SH-SY5Y (cell line): ENCODE measurements at regions not wholly inside any gene's neighbourhood (a gene's known extent, or its start where the extent isn't known, plus 50 kb on each side); places are given as distances from the start of the nearest gene placed in this dataset.

Experiments used
- GATA2 ChIP-seq: IDR thresholded peaks from 2 replicates; pipeline ENCODE4 v1.6.1; 2011; ENCODE audit warnings: mild to moderate bottlenecking, low read depth, low read length
- GATA3 ChIP-seq: IDR thresholded peaks from 2 replicates; pipeline ENCODE4 v1.6.1; 2011; ENCODE audit warnings: low read depth, mild to moderate bottlenecking, low read length, moderate library complexity

DNA sequence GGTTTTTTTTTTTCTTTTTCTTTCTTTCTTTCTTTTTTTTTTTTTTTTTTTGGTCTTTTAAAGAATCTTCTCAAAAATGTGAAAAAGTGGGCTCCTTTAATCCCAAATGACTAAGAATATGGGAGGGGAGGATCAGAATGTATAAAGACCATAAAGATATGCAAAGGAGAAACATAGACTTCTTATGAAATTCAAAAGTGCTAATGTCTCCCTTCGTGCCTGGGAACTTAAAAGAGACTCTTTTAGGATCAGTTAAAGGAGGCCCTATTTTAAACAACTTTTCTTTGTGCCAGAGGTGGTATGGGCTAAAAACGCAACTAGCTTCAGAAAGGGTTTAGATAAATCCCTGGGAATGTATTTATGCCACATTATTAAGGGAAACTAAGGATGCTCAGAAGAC lies 54.2 kb upstream of the KAZN start:
- TF ChIP-seq GATA2 (no peak), GATA3 (no peak)
